Glutamatergic neuron (in vitro differentiated cells): ENCODE measurements at regions not wholly inside any gene's neighbourhood (a gene's known extent, or its start where the extent isn't known, plus 50 kb on each side); places are given as distances from the start of the nearest gene placed in this dataset.
A peak's percentile ranks its signal among the peaks of the same experiment; 100 is the strongest.

ENCODE experiments used
- DNase-seq: peaks from one replicate; pipeline ENCODE4 v3.0.0; 2022
- H3K27ac Mint-ChIP-seq: one replicate; pipeline ENCODE4 v1.8.0; 2020; ENCODE audit warnings: mild to moderate bottlenecking, mixed read lengths, inconsistent platforms; ENCODE audit not compliant: unreplicated experiment
- H3K27me3 Mint-ChIP-seq: one replicate; pipeline ENCODE4 v1.8.0; 2020; ENCODE audit warnings: mild to moderate bottlenecking, moderate library complexity, mixed read lengths, inconsistent platforms; ENCODE audit not compliant: unreplicated experiment
- H3K36me3 Mint-ChIP-seq: one replicate; pipeline ENCODE4 v1.8.0; 2020; ENCODE audit warnings: mild to moderate bottlenecking, mixed read lengths, inconsistent platforms; ENCODE audit not compliant: unreplicated experiment
- H3K4me1 Mint-ChIP-seq: one replicate; pipeline ENCODE4 v1.8.0; 2020; ENCODE audit warnings: mild to moderate bottlenecking, low read depth, mixed read lengths, inconsistent platforms; ENCODE audit not compliant: unreplicated experiment
- H3K4me3 Mint-ChIP-seq: one replicate; pipeline ENCODE4 v1.8.0; 2020; ENCODE audit warnings: mild to moderate bottlenecking, mixed read lengths, inconsistent platforms; ENCODE audit not compliant: unreplicated experiment
- H3K9me3 Mint-ChIP-seq: one replicate; pipeline ENCODE4 v1.8.0; 2020; ENCODE audit warnings: mild to moderate bottlenecking, moderate library complexity, mixed read lengths, inconsistent platforms; ENCODE audit not compliant: unreplicated experiment
- CTCF ChIP-seq: fragments of 200-600 bp; sonication (generic); IDR thresholded peaks from one replicate; pipeline ENCODE4 v1.5.0; 2021; ENCODE audit not compliant: partially characterized antibody, unreplicated experiment

GRCh38 chr16:88292007-88292970 is 90.5 kb upstream of the ZNF469 start:
- Mint-ChIP-seq H3K27ac (no peak overlapping the region), H3K36me3 (peaks cover 5% of the 10 kb centered on the region), H3K4me1 (peaks cover 17% of the 10 kb centered on the region), H3K27me3 (peaks cover 17% of the 10 kb centered on the region), H3K9me3 (peaks cover 13% of the 10 kb centered on the region), H3K4me3 (no peak overlapping the region)
- no peak for DNase-seq
- no peak for TF ChIP-seq CTCF

GRCh38 chr16:88293097-88293496 is 89.7 kb upstream of the ZNF469 start:
- H3K4me3 Mint-ChIP-seq, result no peak overlapping the region
- DNase-seq, result no peak

GRCh38 chr16:88295671-88296436 is 86.9 kb upstream of the ZNF469 start:
- H3K4me1 Mint-ChIP-seq, result peaks cover 24% of the 10 kb centered on the region
- peaks cover 5% of the 10 kb centered on the region for H3K36me3 Mint-ChIP-seq
- H3K27ac Mint-ChIP-seq, result peak overlapping the region; percentile 96
- H3K9me3 Mint-ChIP-seq, result peaks cover 14% of the 10 kb centered on the region
- no peak for TF ChIP-seq CTCF
- peak; percentile 61 for DNase-seq
- H3K4me3 Mint-ChIP-seq, result peak overlapping the region; percentile 68
- H3K27me3 Mint-ChIP-seq, result peaks cover 21% of the 10 kb centered on the region

More at GRCh38 chr16:88293097-88293496, 89.7 kb upstream of the ZNF469 start:
- Mint-ChIP-seq H3K36me3 (peaks cover 5% of the 10 kb centered on the region), H3K27me3 (peaks cover 19% of the 10 kb centered on the region), H3K9me3 (peaks cover 13% of the 10 kb centered on the region), H3K4me1 (peaks cover 19% of the 10 kb centered on the region), H3K27ac (peak overlapping the region; percentile 44)
- TF ChIP-seq CTCF, result no peak

- peaks cover 24% of the 10 kb centered on the region for H3K4me1 Mint-ChIP-seq
- TF ChIP-seq CTCF, result no peak
- peaks cover 5% of the 10 kb centered on the region for H3K36me3 Mint-ChIP-seq
- peak overlapping the region; percentile 96 for H3K27ac Mint-ChIP-seq
- peak overlapping the region; percentile 7 for H3K4me3 Mint-ChIP-seq
- peaks cover 21% of the 10 kb centered on the region for H3K27me3 Mint-ChIP-seq
- DNase-seq, result no peak
- H3K9me3 Mint-ChIP-seq, result peaks cover 14% of the 10 kb centered on the region
Measured at GRCh38 chr16:88296437-88297177, 86.2 kb upstream of the ZNF469 start.
